NCI-H1436 treated with DMSO at 0.1 percent for 48 hours (cell line): ENCODE measurements at regions not wholly inside any gene's neighbourhood (a gene's known extent, or its start where the extent isn't known, plus 50 kb on each side); places are given as distances from the start of the nearest gene placed in this dataset.

Experiments used
- DNase-seq: peaks from one replicate; lab custom pipeline; 2025; lab: John Stamatoyannopoulos, UW

DNA sequence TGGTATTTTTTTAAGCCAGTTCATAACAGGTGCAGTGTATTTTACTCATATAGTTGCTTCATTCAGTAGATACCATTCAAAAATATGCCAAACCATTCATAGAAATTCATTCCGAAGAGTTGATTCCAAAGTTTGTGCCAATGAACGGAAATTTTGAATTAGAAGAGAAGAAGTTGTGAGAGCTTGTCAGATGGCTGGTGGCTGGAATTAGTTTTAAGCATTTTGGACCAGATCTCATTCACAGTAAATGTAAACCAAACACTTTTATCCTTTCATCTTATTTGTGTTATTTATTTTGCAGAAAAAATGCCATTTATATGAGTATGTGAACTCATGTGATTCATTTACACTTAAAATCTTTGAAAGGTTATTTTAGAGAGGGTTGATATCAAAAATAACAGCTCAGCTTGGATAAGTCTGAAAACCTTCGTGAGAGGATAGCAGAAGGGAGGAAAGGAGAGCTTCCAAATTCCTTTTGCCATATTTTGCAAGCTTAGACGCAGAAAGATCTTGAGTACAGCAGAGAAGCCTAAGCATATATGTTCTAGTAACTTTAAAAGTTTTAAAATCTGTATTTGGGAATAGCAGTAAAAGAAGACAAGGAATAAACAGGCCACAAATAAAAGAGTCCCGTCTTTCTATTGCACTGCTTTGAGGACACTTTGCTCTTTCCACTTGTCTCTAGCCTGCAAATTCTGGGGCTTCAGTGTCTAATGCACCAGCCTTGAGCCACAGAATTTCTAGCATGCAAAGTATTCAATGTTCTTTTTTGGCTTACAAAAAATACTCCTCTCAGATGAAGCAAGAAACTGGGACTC is 253.6 kb upstream of the FLRT2 start:
- DNase-seq = no peak

- DNase-seq = no peak
Measured at GRCh38 chr14:85276979-85277228, 253.0 kb upstream of the FLRT2 start.

DNA sequence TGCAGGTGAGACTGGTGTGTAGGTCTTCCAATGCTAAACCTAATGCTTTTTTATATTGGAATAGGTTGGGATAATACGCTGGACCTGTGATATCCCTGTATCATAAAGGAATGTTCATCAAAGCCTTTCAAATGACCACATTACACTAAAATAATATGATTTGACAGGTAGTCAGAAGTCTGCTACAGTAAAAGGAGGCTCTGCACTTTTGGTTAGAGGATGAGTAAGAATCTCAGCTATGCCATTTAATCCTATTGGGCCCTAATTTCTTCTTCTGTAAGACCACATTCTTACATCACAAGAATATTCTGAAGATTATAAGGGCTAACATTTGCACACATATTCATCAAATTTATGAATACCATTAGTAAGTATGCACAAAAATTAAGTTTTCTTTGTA is 250.5 kb upstream of the FLRT2 start:
- no peak for DNase-seq

GRCh38 chr14:85280074-85280473 is 249.9 kb upstream of the FLRT2 start:
- DNase-seq = no peak

GRCh38 chr14:85281921-85282320 is 248.0 kb upstream of the FLRT2 start:
- no peak for DNase-seq

DNA sequence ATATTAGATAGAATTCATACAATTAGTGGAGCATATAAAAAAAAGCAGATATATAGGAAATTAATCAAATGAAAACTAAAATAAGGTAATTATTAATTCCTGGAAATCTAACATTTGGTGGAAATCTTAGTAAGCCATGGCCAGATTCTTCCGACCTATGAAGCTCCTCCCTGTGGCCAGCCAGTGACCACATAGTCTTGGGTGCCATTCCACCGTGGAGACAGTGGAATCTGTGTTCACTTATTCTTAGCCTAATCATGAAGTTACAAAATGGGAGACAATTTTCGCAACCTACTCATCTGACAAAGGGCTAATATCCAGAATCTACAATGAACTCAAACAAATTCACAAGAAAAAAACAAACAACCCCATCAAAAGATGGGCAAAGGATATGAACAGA is 241.9 kb upstream of the FLRT2 start:
- DNase-seq = no peak

DNA sequence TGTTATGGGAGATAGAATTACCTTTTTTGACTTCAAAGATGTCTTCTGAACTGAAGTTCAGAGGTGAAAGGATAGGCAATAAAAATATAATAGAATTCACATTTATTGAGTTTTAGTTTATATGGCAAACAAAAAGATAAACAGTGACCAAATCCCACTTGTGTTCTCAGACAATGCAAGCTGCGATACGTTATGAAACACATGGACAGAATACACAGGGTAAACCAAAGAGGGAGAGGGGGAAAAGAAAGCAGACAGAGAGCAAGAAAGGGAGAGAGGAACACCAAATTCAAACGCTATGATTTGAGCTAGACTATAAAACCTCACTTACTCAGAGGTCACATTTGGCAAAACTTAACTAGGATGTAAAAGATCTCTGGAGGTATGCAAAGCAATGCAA is 238.2 kb upstream of the FLRT2 start:
- DNase-seq = no peak

DNA sequence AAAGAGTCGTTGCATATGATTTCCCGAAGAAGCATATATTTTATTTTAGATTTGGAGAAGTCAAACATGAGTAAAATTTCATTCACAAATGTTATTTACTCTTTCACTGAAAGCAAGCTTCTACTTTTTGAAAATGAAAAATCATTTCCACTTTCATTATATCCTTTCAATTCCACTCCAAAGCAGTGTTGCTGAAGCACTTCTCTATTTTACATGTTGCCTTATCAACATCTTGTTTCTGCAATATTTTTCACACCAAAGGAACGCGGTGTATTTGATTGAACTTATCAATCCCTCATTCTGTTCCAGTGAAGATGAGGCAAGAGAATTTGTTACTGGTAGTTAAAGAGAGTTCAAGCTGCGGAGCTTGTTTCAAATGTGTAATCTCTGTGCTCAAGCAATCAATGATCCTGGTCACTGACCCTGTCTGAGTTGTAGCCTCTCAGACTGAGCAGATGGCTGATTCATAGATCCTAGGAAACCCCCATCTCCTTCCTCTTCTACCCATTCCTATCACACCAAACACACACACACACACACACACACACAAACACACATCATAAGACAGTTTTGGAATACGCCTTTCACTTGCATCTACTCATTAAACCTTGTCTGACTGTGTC is 236.2 kb upstream of the FLRT2 start:
- DNase-seq = no peak

GRCh38 chr14:85295318-85295717 is 234.6 kb upstream of the FLRT2 start:
- no peak for DNase-seq

DNA sequence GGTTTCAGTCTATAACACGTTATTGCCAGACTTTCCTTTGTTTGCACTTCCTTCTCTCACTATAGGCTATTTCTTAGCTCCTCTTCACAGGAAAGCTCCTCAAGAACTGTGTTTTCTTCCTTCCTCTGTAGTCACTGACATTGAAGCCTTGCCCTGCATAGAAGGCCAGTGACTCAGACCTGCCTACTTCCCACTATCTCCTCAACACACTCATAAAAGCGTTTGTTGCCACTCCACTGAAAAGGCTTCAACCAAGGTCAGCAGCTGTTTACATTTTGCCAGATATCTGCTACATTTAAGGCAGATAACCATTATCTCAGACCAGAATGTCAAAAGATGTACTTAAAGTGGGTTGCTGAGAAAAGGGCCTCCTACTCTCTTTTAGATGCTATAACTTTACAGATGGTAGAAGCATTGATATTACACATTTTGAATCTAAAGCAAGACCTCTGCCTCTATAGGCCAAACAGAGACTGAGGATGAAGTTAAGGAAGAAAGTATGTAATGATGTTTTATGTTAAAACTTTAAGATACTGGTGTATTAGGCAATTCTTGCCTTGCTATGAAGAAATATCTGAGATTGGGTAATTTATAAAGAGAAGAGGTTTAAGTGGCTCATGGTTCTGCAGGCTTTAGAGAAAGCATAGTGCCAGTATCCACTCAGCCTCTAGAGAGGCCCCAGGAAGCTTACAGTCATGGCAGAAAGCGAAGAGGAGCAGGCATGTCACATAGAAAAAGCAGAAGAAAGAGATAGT is 233.3 kb upstream of the FLRT2 start:
- DNase-seq = no peak

- no peak for DNase-seq
Measured at GRCh38 chr14:85300107-85300506, 229.8 kb upstream of the FLRT2 start.

- DNase-seq = no peak
Measured at GRCh38 chr14:85301506-85301905, 228.4 kb upstream of the FLRT2 start.

DNA sequence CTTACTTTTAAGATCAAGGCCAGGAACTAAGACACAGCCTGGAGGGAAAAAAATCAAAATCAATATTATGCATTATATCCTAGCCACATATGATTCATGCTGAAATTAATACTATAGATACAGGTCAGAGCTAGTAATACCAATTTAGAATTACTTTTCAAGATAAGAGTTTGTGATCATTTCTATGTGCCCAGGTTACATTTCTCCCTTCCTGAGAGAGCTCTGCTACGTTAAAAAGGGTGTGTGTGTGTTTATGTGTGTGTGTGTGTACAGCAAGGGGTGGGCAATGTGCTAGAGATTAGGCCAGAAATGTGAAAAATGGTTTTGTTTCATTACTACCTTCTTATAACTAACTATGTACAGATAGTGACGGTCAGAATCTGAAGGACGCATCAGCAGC is 223.9 kb upstream of the FLRT2 start:
- DNase-seq = no peak

DNA sequence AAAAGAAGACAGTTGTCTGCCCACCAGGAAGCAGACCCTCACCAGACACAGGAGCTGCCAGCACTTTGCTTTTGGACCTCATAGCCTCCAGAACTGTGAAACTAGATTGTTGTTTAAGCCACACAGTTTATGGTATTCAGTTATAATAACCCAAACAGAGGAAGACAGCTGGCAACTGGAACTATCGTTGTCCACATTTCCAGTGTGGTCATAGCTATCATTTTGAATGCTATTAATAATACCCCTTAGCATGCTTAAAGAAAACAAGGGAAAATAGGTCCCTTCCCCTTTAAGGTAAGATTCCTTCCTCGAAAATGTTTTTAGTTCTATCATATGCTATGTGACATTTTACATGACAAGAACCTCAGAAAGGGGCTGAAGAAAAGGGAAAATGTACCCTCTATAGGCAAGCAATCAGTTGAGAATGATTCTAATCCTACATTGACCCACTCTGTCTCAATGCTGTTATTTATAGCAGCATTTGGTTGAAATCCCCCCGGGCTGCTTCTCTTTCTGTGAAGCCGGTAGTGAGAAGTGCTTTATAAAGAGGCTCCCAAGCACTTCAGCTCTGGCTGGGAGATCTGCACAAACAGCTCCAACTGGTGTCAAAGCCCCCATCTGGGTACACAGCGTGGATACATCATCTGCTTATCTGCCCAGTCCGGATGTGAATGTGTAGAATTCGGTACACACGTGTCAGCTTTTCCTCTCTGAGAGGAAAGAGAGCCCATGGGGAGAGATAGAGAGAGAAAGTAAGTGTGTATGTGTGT is 221.2 kb upstream of the FLRT2 start:
- DNase-seq = no peak

DNA sequence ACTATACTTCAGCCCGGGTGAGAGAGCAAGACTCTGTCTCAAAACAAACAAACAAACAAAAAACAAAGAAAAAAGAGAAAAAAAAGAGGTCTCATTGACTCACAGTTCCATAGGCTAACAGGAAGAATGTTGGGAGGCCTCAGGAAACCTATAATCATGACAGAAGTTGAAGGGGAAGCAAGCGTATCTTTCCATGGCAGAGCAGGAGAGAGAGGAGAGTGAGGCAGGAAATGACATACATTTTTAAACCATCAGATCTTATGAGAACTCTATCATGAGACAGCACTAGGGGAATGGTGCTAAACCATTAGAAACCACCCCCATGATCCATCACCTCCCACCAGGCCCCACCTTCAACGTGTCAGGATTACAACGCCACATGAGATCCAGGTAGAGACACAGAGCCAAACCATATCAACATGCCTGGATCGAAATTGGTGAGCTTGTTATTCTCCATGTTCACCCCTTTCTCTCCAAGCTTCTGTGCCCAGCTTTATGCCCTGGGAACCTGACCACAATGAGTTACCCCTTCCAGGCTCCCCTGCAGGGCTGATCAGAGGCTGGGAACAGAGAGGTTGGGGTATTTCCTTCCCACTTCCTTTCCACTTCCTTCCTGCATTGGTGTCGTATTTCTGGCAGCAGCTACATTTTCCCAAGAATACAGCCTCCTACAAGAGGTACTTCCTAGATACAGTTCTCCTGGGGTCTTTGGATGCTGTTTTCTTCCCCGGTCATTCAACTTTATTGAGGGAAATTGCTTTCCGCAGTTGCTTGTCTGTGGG is 219.3 kb upstream of the FLRT2 start:
- no peak for DNase-seq

GRCh38 chr14:85313560-85314207 is 216.3 kb upstream of the FLRT2 start:
- no peak for DNase-seq

DNA sequence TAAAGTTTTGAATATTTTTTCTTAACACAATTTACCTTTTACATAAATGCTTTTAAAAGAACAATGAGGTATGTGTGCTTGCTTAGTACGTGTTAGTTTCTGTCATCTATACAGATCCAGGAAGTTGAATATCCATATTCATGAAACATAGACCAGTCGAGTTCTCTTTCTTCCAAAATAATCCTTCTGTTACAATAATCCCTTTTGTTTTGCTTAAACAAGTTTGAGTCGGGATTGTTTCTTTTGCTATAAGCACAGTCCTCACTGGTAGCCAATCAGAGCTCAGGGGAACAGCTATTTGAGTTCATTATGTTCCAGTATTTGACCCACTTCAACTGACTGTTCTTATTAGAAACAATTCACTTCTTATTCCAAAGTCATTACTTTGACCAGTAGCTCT is 214.7 kb upstream of the FLRT2 start:
- DNase-seq = no peak

- no peak for DNase-seq
Measured at GRCh38 chr14:85315733-85316290, 214.1 kb upstream of the FLRT2 start.

- no peak for DNase-seq
Measured at GRCh38 chr14:85316701-85317410, 213.1 kb upstream of the FLRT2 start.

DNA sequence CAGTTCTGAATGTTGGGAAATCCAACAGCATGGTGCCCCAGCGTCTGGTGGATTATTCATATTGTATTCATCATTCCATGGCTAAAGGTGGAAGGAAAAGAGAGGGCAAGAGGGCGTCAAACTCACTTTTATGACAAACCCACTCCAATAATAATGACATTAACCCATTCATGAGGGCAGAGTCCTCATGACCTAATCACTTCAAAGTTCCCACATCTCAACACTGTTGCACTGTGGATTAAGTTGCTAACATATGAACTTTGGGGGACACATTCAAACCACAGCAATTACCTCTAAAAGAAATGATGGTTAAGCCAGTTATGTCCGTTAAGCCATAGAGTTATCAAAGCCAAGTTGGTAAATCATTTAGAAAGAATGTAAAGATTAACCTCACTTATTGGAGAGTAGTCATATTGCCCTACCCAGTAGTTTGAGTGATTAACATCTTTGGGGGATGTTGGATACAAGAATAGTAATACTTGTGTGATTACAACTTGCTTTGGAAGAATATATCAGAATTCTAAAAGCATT is 212.4 kb upstream of the FLRT2 start:
- DNase-seq = no peak
